ENCODE measurements at regions not wholly inside any gene's neighbourhood (a gene's known extent, or its start where the extent isn't known, plus 50 kb on each side); places are given as distances from the start of the nearest gene placed in this dataset.
"Not testable (repeated sequence)": the region's sequence is repeated elsewhere in the genome, so short reads cannot be mapped to it uniquely, and the experiment has no call there.

GRCh38 chr16:21536740-21537139, 62.6 kb upstream of the METTL9 start:
- TF ChIP-seq CTCF (IDR thresholded peaks at IDR 0.05); ZFX (IDR thresholded peaks at IDR 0.05; ENCODE audit: borderline replicate concordance): not testable (repeated sequence)
